ENCODE measurements at regions not wholly inside any gene's neighbourhood (a gene's known extent, or its start where the extent isn't known, plus 50 kb on each side); places are given as distances from the start of the nearest gene placed in this dataset.

- TF ChIP-seq CTCF (IDR thresholded peaks at IDR 0.05) (no peak), POLR2A (IDR thresholded peaks at IDR 0.05) (no peak)
Observed at GRCh38 chr10:1853801-1854200, 116.5 kb upstream of the ADARB2 start.
